ENCODE measurements at regions not wholly inside any gene's neighbourhood (a gene's known extent, or its start where the extent isn't known, plus 50 kb on each side); places are given as distances from the start of the nearest gene placed in this dataset.

GRCh38 chr10:128377988-128378387 is 251.8 kb upstream of the MKI67 start (continued):
- TF ChIP-seq, protein P1, sequence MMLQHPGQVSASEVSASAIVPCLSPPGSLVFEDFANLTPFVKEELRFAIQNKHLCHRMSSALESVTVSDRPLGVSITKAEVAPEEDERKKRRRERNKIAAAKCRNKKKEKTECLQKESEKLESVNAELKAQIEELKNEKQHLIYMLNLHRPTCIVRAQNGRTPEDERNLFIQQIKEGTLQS (IDR thresholded peaks at IDR 0.05) = no peak

GRCh38 chr10:128380946-128381345 is 254.7 kb upstream of the MKI67 start:
- DNase-seq (ENCODE audit: low spot score) = no peak
- no peaks in the 10 kb centered on the region for H3K27me3 ChIP-seq (ENCODE audit: control insufficient read depth in 4 of 4, insufficient read depth in 4 of 4, low read length in 3 of 4)
- no peak overlapping the region for H3K27ac ChIP-seq (ENCODE audit: low read depth in 1 of 2, low read length in 2 of 2)
- H3K9me3 ChIP-seq (ENCODE audit: control insufficient read depth in 4 of 4, low read length in 3 of 4) = no peaks in the 10 kb centered on the region
- peaks cover 0 to 24% (median 17%) of the 10 kb centered on the region in 4 donors for H3K4me1 ChIP-seq (ENCODE audit: control insufficient read depth in 4 of 4, insufficient read depth in 4 of 4, low read length in 3 of 4)
- H3K4me3 ChIP-seq (ENCODE audit: low read depth in 1 of 3, low read length in 3 of 3) = no peak overlapping the region
- WGBS = 82% methylated on average over 4 of the region's 4 CpGs
- H3K36me3 ChIP-seq (ENCODE audit: control insufficient read depth in 4 of 4, insufficient read depth in 3 of 4, low read depth in 1 of 4, low read length in 3 of 4) = no peaks in the 10 kb centered on the region
- H3K9ac ChIP-seq (ENCODE audit: low read depth in 1 of 2, low read length in 2 of 2) = no peak overlapping the region
- TF ChIP-seq TAF1 (conservative IDR thresholded peaks at IDR 0.05) (no peak), RAD21 (IDR thresholded peaks at IDR 0.05) (no peak), HNF4A (conservative IDR thresholded peaks at IDR 0.05) (no peak), REST (IDR thresholded peaks at IDR 0.05) (no peak)

GRCh38 chr10:128382225-128382624 is 256.0 kb upstream of the MKI67 start:
- Histone ChIP-seq H3K9ac (ENCODE audit: low read depth in 1 of 2, low read length in 2 of 2) (no peak overlapping the region), H3K4me1 (ENCODE audit: control insufficient read depth in 4 of 4, insufficient read depth in 4 of 4, low read length in 3 of 4) (peaks cover 0 to 13% (median 9%) of the 10 kb centered on the region in 4 donors), H3K27me3 (ENCODE audit: control insufficient read depth in 4 of 4, insufficient read depth in 4 of 4, low read length in 3 of 4) (no peaks in the 10 kb centered on the region), H3K27ac (ENCODE audit: low read depth in 1 of 2, low read length in 2 of 2) (no peak overlapping the region), H3K9me3 (ENCODE audit: control insufficient read depth in 4 of 4, low read length in 3 of 4) (peaks cover 0 to 1% (median 0%) of the 10 kb centered on the region in 4 donors), H3K4me3 (ENCODE audit: low read depth in 1 of 3, low read length in 3 of 3) (no peak overlapping the region), H3K36me3 (ENCODE audit: control insufficient read depth in 4 of 4, insufficient read depth in 3 of 4, low read depth in 1 of 4, low read length in 3 of 4) (no peaks in the 10 kb centered on the region)
- TF ChIP-seq FOXA1 (IDR thresholded peaks at IDR 0.05) = no peak
- no peak for TF ChIP-seq JUND (IDR thresholded peaks at IDR 0.05)
- no peak for TF ChIP-seq YY1 (IDR thresholded peaks at IDR 0.05)
- no peak for TF ChIP-seq HNF4A (conservative IDR thresholded peaks at IDR 0.05)
- TF ChIP-seq, protein P1 (IDR thresholded peaks at IDR 0.05) = no peak
- no peak for TF ChIP-seq NR2F2 (IDR thresholded peaks at IDR 0.05)
- 70% methylated on average over 3 of the region's 3 CpGs for WGBS
- DNase-seq (ENCODE audit: low spot score) = no peak

- Histone ChIP-seq H3K4me1 (ENCODE audit: control insufficient read depth in 4 of 4, insufficient read depth in 4 of 4, low read length in 3 of 4) (no peaks in the 10 kb centered on the region), H3K36me3 (ENCODE audit: control insufficient read depth in 4 of 4, insufficient read depth in 3 of 4, low read depth in 1 of 4, low read length in 3 of 4) (no peaks in the 10 kb centered on the region), H3K27ac (ENCODE audit: low read depth in 1 of 2, low read length in 2 of 2) (no peak overlapping the region), H3K27me3 (ENCODE audit: control insufficient read depth in 4 of 4, insufficient read depth in 4 of 4, low read length in 3 of 4) (no peaks in the 10 kb centered on the region), H3K9ac (ENCODE audit: low read depth in 1 of 2, low read length in 2 of 2) (no peak overlapping the region), H3K4me3 (ENCODE audit: low read depth in 1 of 3, low read length in 3 of 3) (no peak overlapping the region), H3K9me3 (ENCODE audit: control insufficient read depth in 4 of 4, low read length in 3 of 4) (peaks cover 0 to 1% (median 0%) of the 10 kb centered on the region in 4 donors)
- no peak for DNase-seq (ENCODE audit: low spot score)
- WGBS = 94% methylated on average over 10 of the region's 10 CpGs
- TF ChIP-seq YY1 (IDR thresholded peaks at IDR 0.05) = no peak
- no peak for TF ChIP-seq SP1 (IDR thresholded peaks at IDR 0.05)
- no peak for TF ChIP-seq GABPA (IDR thresholded peaks at IDR 0.05 in 1 of 2, conservative IDR thresholded peaks at IDR 0.05 in 1 of 2)
- TF ChIP-seq RXRA (IDR thresholded peaks at IDR 0.05) = no peak
- TF ChIP-seq HNF4G (IDR thresholded peaks at IDR 0.05) = no peak
- TF ChIP-seq, protein P2, sequence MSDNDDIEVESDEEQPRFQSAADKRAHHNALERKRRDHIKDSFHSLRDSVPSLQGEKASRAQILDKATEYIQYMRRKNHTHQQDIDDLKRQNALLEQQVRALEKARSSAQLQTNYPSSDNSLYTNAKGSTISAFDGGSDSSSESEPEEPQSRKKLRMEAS (IDR thresholded peaks at IDR 0.05) = no peak
- no peak for TF ChIP-seq NR2F2 (IDR thresholded peaks at IDR 0.05)
- no peak for TF ChIP-seq RAD21 (IDR thresholded peaks at IDR 0.05)
- TF ChIP-seq, protein P3, sequence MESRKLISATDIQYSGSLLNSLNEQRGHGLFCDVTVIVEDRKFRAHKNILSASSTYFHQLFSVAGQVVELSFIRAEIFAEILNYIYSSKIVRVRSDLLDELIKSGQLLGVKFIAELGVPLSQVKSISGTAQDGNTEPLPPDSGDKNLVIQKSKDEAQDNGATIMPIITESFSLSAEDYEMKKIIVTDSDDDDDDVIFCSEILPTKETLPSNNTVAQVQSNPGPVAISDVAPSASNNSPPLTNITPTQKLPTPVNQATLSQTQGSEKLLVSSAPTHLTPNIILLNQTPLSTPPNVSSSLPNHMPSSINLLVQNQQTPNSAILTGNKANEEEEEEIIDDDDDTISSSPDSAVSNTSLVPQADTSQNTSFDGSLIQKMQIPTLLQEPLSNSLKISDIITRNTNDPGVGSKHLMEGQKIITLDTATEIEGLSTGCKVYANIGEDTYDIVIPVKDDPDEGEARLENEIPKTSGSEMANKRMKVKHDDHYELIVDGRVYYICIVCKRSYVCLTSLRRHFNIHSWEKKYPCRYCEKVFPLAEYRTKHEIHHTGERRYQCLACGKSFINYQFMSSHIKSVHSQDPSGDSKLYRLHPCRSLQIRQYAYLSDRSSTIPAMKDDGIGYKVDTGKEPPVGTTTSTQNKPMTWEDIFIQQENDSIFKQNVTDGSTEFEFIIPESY (IDR thresholded peaks at IDR 0.05) = no peak
- no peak for TF ChIP-seq TAF1 (conservative IDR thresholded peaks at IDR 0.05)
- no peak for TF ChIP-seq FOXA1 (IDR thresholded peaks at IDR 0.05)
- TF ChIP-seq HNF4A (conservative IDR thresholded peaks at IDR 0.05) = no peak
- no peak for TF ChIP-seq EGR1 (IDR thresholded peaks at IDR 0.05; ENCODE audit: low read depth in 2 of 2)
- TF ChIP-seq, protein P1 (IDR thresholded peaks at IDR 0.05) = no peak
These were observed 258.6 kb upstream of the MKI67 start for GRCh38 chr10:128384831-128385230.

Data from liver (tissue), 7 donors.